Posterior vena cava (tissue), 2 donors: ENCODE measurements at regions not wholly inside any gene's neighbourhood (a gene's known extent, or its start where the extent isn't known, plus 50 kb on each side); places are given as distances from the start of the nearest gene placed in this dataset.
"Not testable (repeated sequence)": the region's sequence is repeated elsewhere in the genome, so short reads cannot be mapped to it uniquely, and the experiment has no call there.

ENCODE experiments used
- DNase-seq: peaks from one replicate; pipeline ENCODE4 v3.0.0-alpha.2; 2020; ENCODE audit warnings: low spot score
- intact Hi-C, 2 donors: fragments of 100-400 bp; cut with DNase I; formaldehyde crosslinking; loops; one replicate each; pipeline versions ENCODE4 v1.14.1 to v1.14.2; 2022 to 2023
- donor health status: DM: yes; HTN: yes; CAD: no.
- donor health status: DM: yes; HTN: yes; CAD: no.

DNA sequence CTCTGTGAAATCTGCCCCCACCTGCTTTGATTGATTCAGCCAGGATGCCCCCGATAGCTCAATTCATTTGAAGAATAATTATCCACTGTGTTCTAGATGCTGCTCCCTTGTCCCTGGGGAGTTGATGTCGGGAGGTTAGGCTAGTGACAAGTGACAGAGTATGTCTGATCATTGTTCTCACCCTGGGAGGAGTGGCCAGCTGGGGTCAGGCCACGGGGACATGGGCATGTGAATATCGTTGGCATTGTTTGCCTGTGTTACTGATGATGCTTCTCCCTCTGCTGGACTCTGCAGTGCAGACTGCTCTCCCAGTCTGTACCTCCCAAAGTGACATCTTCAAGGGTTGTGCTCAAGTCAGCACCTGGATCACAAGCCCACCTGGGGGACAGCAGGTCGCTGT lies 89.9 kb upstream of the C16orf82 start:
- intact Hi-C loops: no loop called here
- no peak for DNase-seq

DNA sequence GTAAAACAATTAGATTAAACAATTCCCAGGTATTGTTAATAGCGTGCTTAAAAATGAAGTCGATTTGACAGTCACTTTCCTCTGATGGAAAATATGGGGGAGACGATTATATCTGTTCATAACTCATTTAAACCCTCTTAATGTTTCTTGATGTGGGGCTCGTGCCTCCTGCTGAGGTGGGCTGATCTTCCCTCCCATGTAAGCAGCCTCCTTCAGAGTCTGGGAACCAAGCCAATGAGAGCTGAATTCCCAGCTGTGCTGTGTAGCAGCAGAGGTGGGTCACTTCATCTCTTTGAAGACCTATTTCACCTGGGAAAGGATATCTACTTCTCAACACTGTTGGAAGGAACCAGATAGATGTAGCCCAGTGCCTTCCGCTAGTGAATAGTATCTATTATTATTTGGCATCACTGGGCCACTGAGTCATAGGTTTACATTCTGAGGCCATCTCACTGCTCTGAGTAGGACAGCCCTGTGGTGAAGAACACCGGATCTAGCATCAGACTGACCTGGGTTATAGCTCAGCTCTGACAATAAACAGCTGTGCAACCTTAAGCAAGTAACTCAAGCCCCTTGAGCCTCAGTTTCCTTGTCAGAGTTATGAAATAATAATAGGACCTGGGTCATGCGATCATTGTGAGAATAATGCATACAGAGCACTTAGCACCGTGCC lies 85.3 kb upstream of the C16orf82 start:
- DNase-seq: no peak
- intact Hi-C loops: no loop called here

DNA sequence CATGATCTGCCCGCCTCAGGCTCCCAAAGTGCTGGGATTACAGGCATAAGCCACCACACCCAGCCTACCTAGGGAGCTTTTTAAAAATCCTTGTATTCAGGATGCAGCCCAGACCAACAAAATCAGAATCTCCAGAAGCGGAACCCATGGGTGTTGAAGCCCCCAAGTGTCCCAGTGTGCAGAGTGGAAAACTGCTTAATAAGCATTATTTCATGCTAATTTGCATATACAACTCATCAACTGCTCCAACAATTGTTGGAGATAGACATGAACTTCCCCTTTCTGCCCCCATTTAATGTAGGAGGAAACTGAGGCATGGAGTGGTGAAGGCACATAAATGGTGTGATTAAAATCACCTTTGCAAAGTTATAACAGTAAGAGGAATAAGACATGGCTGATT lies 84.3 kb upstream of the C16orf82 start:
- no peak for DNase-seq
- intact Hi-C loops: no loop called here

- intact Hi-C loops: no loop called here
- DNase-seq: no peak
Observed at GRCh38 chr16:26983426-26983825, 83.3 kb upstream of the C16orf82 start.

DNA sequence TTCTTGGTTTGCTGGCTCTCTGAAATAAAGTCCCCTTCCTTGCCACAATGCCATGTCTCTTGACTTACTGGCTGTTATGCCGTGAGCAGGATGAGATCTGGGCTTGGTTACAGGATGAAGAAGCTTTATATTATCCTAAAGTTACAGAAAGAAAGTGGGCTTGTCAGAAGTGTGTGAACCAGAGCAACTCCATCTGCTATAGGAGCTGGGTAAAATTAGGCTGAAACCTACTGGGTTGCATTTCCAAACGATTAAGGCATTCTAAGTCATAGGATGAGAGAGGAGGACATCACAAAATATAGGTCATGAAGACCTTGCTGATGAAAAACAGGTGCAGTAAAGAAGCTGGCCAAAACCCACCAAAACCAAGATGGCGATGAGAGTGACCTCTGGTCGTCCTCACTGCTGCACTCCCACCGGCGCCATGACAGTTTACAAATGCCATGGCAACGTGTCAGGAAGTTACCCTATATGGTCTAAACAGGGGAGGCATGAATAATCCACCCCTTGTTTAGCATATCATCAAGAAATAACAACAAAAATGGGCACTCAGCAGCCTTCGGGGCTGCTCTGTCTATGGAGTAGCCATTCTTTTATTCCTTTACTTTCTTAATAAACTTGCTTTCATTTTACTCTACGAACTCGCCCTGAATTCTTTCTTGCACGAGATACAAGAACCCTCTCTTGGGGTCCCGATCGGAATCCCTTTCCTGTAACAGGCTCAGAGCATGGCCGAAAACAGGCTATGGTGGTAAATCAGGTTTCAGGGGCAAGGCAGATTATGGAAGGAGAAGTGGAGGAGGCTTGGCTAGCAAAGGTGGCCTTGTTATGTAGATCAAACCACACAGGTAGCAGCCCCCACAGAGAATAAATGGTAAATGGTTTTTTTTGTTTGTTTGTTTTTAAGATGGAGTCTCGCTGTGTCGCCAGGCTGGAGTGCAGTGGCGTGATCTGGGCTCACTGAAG lies 81.3 kb upstream of the C16orf82 start:
- intact Hi-C loops: no loop called here
- no peak for DNase-seq

GRCh38 chr16:26987597-26988010 lies 79.1 kb upstream of the C16orf82 start:
- intact Hi-C loops: no loop called here
- DNase-seq: no peak

- intact Hi-C loops: no loop called here
- no peak for DNase-seq
Observed at GRCh38 chr16:26988186-26988585, 78.5 kb upstream of the C16orf82 start.

- intact Hi-C loops, DNase-seq: not testable (repeated sequence)
Observed at GRCh38 chr16:26990384-26991120, 76.2 kb upstream of the C16orf82 start.

DNA sequence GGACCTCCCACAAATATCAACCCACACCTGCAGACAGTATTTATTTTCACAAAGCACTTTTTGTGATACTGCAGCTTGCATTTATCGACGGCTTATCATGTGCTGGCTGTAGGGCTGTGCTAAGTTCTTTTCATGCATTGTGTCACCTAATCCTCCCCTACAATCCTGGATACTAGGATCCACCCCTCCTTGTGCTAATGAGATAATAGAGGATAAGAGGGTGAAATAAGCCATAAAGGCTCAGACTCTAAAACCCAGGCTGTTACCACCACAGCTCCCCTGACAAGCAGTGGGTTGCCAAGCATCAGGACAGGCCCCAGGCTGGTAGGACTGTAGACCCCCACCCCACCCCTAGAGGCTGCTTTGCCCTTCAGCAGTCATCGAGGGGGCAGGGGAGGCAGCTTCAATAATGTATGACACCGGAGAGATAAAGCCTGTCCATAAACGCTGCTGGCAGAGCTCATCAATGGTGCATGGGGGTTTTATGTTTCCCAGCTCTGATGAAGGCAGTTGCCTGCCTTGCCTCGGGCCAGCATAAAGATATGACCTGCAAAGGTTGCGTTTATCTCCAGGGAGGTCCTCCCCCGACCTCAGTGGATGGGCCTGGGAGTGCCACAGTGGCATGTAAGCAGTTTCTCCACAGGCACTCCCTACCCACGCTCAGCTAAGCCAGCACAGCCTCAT lies 73.9 kb upstream of the C16orf82 start:
- no peak for DNase-seq
- intact Hi-C loops: no loop called here

DNA sequence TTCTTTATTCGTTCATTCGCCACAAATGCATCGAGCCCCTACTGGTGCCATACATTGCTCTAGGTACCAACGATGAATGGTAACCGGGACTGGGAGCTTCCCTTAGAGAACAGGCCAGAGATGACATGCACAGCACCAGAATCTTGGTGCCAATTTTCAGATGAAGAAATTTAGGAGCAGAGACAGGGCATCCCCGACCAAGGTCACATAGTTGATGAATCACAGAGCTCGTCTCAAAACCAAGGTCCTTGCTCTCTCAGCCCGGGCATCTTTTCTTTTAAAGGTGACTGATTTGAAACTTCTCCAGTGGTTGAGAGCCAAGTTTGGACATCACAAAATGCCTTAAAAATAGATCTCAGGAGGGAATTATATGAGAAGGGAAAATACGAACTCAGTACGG lies 73.2 kb upstream of the C16orf82 start:
- no peak for DNase-seq
- intact Hi-C loops: no loop called here

- DNase-seq: no peak
- intact Hi-C loops: no loop called here
Observed at GRCh38 chr16:26993963-26994362, 72.8 kb upstream of the C16orf82 start.

GRCh38 chr16:26995522-26995921 lies 71.2 kb upstream of the C16orf82 start:
- DNase-seq: no peak
- intact Hi-C loops: no loop called here

GRCh38 chr16:27005386-27005785 lies 61.3 kb upstream of the C16orf82 start:
- no peak for DNase-seq
- intact Hi-C loops: no loop called here
